K562 (cell line): ENCODE measurements at regions not wholly inside any gene's neighbourhood (a gene's known extent, or its start where the extent isn't known, plus 50 kb on each side); places are given as distances from the start of the nearest gene placed in this dataset.
A peak's percentile ranks its signal among the peaks of the same experiment; 100 is the strongest.

Experiments
- CCNT2 ChIP-seq: IDR thresholded peaks from 2 replicates; pipeline ENCODE4 v1.6.1; 2011; ENCODE audit warnings: borderline replicate concordance, low read depth, mild to moderate bottlenecking, moderate library complexity, mixed read lengths, low read length; ENCODE audit not compliant: insufficient read length; ENCODE audit errors: extremely low read depth
- CHD1 ChIP-seq: fragments of 200-600 bp; sonication (generic); IDR thresholded peaks from one replicate; pipeline ENCODE4 v1.6.1; 2012; ENCODE audit warnings: mild to moderate bottlenecking, moderate library complexity, low read length, inconsistent platforms
- GTF2F1 ChIP-seq: IDR thresholded peaks from 2 replicates; pipeline ENCODE4 v1.6.1; 2011; ENCODE audit warnings: low read depth, low read length, improper control_type of control experiment
- KLF1 ChIP-seq: fragments of 450-650 bp; IDR thresholded peaks from 2 replicates; pipeline ENCODE4 v1.6.1; 2016; ENCODE audit warnings: missing genetic modification characterization, missing compliant biosample characterization
- SIN3A ChIP-seq, 2 experiments: fragments of 150-350 bp in 1 of 2; IDR thresholded peaks; 2 replicates each; pipeline ENCODE4 v1.6.1; 2011 to 2016; ENCODE audit warnings: borderline replicate concordance in 2 of 2, low read depth in 2 of 2, low read length in 2 of 2, mild to moderate bottlenecking in 2 of 2, moderate library complexity in 2 of 2; ENCODE audit not compliant: control insufficient read depth in 1 of 2
- SMARCE1 ChIP-seq: fragments of 450-650 bp; IDR thresholded peaks from 2 replicates; pipeline ENCODE4 v1.7.1; 2016; ENCODE audit warnings: mild to moderate bottlenecking
- ZNF133 ChIP-seq: fragments of 250-450 bp; sonication (Bioruptor Pico); IDR thresholded peaks from 2 replicates; pipeline ENCODE4 v1.4.0; 2020; ENCODE audit warnings: mild to moderate bottlenecking
- ZNF354B ChIP-seq: fragments of 250-450 bp; sonication (Bioruptor Pico); IDR thresholded peaks from 2 replicates; pipeline ENCODE4 v1.4.0; 2020
- ZNF408 ChIP-seq: fragments of 250-450 bp; sonication (Bioruptor Pico); IDR thresholded peaks from 2 replicates; pipeline ENCODE4 v1.4.0; 2020; ENCODE audit warnings: low read depth, mild to moderate bottlenecking, moderate library complexity
- ZNF644 ChIP-seq: fragments of 200-800 bp; sonication (Bioruptor generic); IDR thresholded peaks from 2 replicates; pipeline ENCODE4 v1.6.1; 2016; ENCODE audit warnings: low read depth, missing genetic modification characterization, missing compliant biosample characterization
- ZNF707 ChIP-seq: fragments of 250-450 bp; sonication (Bioruptor Pico); conservative IDR thresholded peaks from 2 replicates; pipeline ENCODE4 v1.8.0; 2022; ENCODE audit warnings: inconsistent platforms, mild to moderate bottlenecking, moderate library complexity
- TF ChIP-seq, protein P1 (sequence below), 2 experiments: fragments of 450-650 bp in 1 of 2; sonication (generic) in 1 of 2; formaldehyde crosslinking in 1 of 2; IDR thresholded peaks in 1 of 2; conservative IDR thresholded peaks in 1 of 2; 2 replicates each; pipeline versions ENCODE4 v1.6.1 to v1.8.1; 2016 to 2023; ENCODE audit warnings: mild to moderate bottlenecking in 2 of 2, moderate library complexity in 2 of 2, inconsistent platforms in 1 of 2, missing genetic modification reagents in 1 of 2
- TF ChIP-seq, protein P2 (sequence below): sonication (generic); formaldehyde crosslinking; IDR thresholded peaks from 2 replicates; pipeline ENCODE4 v1.8.0; 2023; ENCODE audit warnings: mild to moderate bottlenecking, missing genetic modification reagents
- TF ChIP-seq, protein P3 (sequence below): sonication (generic); formaldehyde crosslinking; IDR thresholded peaks from 2 replicates; pipeline ENCODE4 v1.8.0; 2022; ENCODE audit warnings: mild to moderate bottlenecking, missing genetic modification reagents, borderline replicate concordance
- TF ChIP-seq, protein P4 (sequence below), 2 experiments: fragments of 450-650 bp; IDR thresholded peaks; 2 replicates each; pipeline ENCODE4 v1.6.1; 2016; ENCODE audit warnings: mild to moderate bottlenecking in 2 of 2, borderline replicate concordance in 1 of 2, low read depth in 1 of 2, moderate library complexity in 1 of 2

DNA sequence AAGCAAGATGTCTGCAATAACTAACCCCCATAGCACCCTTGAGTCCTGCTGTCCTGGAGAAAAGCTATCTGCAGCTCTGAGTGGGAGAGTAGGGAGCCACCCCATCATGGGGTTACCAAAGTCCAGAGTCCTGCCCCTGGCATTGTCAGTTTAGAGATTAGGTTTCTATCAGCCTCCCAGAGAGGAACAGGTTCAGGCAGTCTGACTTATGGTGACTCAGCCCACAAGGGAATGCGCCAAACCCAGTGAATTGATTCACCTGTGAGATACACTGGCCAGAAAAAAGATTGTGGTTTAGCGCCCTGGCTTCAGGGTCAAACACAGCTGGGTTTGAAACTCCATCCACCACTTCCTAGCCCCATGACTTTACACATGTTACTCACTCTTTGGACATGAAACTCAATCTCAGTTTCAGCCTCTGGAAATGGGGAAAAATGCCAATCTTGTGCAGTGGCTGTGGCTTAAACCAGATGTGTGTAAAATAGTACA is 263.6 kb upstream of the HES1 start (continued):
- TF ChIP-seq, protein P1, sequence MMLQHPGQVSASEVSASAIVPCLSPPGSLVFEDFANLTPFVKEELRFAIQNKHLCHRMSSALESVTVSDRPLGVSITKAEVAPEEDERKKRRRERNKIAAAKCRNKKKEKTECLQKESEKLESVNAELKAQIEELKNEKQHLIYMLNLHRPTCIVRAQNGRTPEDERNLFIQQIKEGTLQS (IDR thresholded peaks at IDR 0.05) = peak; percentile 81
- TF ChIP-seq, protein P1 (CRISPR knock-in tag; conservative IDR thresholded peaks at IDR 0.05) = no peak
- TF ChIP-seq CHD1 (no peak), SIN3A (IDR thresholded peaks at IDR 0.05; ENCODE audit: borderline replicate concordance in 2 of 2, control insufficient read depth in 1 of 2, low read depth in 2 of 2, low read length in 2 of 2) (no peak), ZNF707 (CRISPR knock-in tag) (no peak), ZNF133 (CRISPR knock-in tag) (no peak), ZNF644 (tag) (no peak), CCNT2 (no peak), KLF1 (tag) (no peak), ZNF408 (no peak), GTF2F1 (no peak), SMARCE1 (peak; percentile 78; the same call in 1 of the 2 replicates), ZNF354B (no peak)
- TF ChIP-seq, protein P2, sequence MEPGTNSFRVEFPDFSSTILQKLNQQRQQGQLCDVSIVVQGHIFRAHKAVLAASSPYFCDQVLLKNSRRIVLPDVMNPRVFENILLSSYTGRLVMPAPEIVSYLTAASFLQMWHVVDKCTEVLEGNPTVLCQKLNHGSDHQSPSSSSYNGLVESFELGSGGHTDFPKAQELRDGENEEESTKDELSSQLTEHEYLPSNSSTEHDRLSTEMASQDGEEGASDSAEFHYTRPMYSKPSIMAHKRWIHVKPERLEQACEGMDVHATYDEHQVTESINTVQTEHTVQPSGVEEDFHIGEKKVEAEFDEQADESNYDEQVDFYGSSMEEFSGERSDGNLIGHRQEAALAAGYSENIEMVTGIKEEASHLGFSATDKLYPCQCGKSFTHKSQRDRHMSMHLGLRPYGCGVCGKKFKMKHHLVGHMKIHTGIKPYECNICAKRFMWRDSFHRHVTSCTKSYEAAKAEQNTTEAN (CRISPR knock-in tag) = no peak
- TF ChIP-seq, protein P3, sequence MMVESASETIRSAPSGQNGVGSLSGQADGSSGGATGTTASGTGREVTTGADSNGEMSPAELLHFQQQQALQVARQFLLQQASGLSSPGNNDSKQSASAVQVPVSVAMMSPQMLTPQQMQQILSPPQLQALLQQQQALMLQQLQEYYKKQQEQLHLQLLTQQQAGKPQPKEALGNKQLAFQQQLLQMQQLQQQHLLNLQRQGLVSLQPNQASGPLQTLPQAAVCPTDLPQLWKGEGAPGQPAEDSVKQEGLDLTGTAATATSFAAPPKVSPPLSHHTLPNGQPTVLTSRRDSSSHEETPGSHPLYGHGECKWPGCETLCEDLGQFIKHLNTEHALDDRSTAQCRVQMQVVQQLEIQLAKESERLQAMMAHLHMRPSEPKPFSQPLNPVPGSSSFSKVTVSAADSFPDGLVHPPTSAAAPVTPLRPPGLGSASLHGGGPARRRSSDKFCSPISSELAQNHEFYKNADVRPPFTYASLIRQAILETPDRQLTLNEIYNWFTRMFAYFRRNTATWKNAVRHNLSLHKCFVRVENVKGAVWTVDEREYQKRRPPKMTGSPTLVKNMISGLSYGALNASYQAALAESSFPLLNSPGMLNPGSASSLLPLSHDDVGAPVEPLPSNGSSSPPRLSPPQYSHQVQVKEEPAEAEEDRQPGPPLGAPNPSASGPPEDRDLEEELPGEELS = no peak
- TF ChIP-seq, protein P4, sequence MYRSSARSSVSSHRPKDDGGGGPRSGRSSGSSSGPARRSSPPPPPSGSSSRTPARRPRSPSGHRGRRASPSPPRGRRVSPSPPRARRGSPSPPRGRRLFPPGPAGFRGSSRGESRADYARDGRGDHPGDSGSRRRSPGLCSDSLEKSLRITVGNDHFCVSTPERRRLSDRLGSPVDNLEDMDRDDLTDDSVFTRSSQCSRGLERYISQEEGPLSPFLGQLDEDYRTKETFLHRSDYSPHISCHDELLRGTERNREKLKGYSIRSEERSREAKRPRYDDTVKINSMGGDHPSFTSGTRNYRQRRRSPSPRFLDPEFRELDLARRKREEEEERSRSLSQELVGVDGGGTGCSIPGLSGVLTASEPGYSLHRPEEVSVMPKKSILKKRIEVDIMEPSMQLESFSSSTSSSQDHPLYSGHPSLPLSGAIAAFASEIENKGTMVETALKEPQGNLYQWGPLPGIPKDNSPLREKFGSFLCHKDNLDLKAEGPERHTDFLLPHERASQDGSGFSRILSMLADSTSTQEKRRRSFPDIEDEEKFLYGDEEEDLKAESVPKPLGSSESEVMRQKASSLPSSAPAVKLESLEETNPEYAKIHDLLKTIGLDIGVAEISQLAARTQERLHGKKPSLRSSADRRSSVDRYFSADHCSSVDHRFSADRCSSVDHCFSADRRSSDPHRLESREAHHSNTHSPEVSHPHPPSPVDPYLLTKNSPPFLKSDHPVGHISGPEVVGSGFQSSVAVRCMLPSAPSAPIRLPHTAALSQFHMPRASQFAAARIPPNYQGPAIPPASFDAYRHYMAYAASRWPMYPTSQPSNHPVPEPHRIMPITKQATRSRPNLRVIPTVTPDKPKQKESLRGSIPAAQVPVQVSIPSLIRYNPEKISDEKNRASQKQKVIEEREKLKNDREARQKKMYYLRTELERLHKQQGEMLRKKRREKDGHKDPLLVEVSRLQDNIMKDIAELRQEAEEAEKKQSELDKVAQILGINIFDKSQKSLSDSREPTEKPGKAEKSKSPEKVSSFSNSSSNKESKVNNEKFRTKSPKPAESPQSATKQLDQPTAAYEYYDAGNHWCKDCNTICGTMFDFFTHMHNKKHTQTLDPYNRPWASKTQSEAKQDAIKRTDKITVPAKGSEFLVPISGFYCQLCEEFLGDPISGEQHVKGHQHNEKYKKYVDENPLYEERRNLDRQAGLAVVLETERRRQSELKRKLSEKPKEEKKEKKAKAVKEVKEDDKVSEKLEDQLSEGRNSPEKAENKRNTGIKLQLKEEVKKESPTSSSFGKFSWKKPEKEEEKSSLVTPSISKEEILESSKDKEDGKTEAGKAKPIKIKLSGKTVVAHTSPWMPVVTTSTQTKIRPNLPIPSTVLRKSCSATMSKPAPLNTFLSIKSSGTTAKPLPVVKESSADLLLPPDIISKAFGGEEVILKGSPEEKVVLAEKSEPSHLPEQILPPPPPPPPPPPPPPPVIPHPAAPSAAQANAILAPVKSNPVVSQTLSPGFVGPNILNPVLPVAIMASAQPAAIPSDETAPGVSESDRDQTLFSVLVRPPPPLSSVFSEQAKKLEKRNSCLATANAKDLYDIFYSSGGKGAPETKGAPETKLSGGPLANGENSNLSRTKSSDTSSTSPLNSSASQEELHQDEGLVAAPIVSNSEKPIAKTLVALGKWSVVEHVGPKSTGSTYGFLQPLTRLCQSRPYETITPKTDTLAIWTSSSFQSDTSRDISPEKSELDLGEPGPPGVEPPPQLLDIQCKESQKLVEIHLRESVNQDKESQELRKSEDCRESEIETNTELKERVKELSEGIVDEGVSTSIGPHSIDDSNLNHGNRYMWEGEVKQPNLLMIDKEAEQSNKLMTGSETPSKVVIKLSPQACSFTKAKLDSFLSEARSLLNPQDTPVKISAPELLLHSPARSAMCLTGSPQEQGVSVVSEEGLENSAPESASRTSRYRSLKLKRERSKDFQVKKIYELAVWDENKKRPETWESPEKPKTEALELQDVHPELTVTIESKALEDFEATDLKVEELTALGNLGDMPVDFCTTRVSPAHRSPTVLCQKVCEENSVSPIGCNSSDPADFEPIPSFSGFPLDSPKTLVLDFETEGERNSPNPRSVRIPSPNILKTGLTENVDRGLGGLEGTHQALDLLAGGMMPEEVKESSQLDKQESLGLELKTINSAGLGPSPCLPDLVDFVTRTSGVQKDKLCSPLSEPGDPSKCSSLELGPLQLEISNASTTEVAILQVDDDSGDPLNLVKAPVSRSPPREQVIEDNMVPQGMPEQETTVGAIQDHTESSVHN (IDR thresholded peaks at IDR 0.05; ENCODE audit: borderline replicate concordance in 1 of 2, low read depth in 1 of 2) = peak in 1 of 2 experiments; percentile 63; a peak in 1 of 4 replicates
